Hepatic stellate cell (primary cell): ENCODE measurements at regions not wholly inside any gene's neighbourhood (a gene's known extent, or its start where the extent isn't known, plus 50 kb on each side); places are given as distances from the start of the nearest gene placed in this dataset.
"Not testable (repeated sequence)": the region's sequence is repeated elsewhere in the genome, so short reads cannot be mapped to it uniquely, and the experiment has no call there.

Experiments used
- DNase-seq: peaks from one replicate; pipeline ENCODE4 v3.0.0; 2011; ENCODE audit warnings: low spot score

DNA sequence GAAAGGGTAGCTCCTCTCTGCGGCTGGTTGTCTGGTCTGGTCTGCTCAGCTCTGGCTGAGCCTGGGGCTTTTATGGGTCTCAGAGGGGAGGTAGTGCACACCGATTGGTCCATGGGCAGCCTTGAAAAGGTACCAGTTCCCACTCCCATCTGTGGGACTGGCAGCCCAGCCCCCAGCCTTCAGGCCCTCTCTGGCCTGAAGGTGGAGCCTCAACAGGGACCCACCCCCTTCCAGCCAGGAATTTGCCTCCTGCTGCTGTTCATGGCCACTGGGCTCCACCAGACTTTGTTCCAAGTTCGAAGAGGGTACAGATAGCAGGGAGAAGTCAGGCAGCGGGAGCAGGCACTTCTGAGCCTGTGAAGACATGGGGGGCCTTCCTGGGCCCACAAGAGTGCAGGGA is 165.3 kb upstream of the SLC27A6 start:
- no peak for DNase-seq

DNA sequence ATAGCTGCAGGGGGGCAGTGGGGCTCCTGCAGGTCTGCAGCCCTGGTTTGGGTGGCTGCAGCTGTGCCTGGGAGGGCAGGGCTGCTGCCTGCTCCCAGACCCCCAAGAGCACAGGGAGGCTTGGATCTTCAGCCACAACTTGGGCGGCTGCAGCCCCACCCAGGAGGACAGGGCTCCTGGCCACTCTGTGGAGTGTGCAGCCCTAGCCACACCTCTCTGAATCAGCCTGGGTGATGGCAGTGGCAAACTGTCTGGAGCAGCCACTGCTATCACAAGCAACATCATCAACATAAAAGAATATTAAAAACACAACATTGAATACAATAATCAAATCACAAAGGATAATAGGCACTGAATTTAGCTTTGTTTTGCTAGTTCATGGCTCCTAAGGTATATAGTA is 164.9 kb upstream of the SLC27A6 start:
- no peak for DNase-seq

DNA sequence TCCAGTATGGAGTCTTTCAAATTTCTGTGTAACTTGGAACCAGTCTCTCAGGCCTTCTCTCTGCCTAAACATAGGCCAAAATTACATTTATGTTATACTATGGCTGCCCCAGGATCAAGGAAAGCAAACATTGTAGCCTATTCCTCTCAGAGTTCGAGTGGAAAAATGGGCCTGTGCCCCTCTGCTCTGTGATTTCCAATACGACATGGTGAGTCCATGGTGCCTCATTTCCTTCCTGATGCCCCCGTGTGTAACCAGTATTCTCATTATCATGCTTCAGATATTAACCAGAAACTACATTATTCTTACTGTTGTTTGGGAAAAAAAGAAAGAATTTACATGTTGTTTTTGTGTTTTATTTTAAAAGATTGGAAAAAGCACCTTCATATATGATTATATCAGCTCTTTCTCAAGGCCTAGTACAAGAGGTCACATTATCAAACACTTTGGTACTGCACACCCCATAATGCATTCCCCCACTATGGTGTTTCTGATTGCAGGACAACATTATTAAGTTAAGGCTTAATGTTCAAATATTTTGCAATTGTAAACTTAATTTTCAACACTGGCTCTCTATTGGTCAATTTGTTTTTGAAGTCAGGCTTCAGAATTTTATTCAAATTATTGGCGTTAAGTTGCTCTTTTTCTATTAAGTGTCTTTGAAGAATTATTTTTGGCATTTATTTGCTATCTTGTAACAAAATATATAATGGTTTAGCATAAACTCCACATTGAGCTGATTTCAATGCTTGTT is 151.8 kb upstream of the SLC27A6 start:
- DNase-seq: no peak

DNA sequence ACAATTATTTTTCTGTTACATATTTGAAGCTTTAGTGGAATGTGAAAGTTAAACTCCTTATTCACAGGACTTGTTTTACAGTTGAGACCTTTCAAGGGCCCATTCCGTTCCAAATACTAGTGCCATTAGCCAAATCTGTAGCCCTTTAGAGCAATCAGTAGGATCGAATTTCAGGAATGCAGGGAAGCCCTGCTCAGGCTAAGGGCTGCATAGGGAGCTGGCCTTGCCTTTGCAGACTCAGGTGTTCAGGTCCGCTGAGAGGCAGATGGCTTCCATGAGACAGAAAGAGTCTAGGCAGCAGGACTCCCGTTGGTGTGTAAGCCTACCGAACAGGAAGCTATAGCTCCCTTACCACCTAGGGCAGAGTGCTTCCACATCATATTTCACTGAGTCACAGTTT is 150.1 kb upstream of the SLC27A6 start:
- no peak for DNase-seq

DNA sequence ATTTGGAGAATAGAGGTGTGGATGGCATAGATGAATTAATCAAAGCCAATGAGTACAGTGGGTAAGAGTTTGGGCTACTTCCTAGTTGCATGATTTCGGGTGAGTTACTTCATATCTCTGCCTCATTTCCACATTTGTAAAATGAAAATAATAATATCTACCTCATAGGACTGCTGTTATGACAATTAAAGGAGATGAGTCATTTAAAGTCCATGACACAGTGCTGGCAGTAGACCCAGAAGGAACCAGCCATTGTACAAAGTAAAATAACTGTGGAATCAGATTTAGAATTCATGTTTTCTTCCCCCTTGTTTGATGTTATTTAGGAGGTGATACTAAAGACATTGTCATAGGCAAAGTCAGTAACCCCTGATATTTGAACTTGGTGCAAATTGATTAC is 139.5 kb upstream of the SLC27A6 start:
- DNase-seq: no peak

DNA sequence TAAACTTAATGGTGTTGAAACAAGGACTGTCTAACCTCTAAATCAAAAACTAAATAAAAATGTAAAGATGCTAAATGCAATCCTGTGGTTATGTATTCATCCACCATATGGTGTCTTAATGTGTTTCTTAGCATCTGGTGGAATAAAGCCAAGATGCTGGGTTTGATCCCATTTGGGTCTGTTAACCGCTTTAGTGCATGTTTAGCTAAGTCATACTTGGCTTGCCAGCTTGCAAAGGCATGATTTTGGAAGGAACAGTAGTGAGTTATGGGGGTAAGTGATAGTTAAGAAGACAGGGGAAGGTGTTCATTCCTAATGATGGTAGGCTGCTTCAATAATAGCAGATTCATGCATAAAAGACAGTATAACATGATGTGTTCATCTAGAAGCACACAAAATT is 139.0 kb upstream of the SLC27A6 start:
- no peak for DNase-seq

DNA sequence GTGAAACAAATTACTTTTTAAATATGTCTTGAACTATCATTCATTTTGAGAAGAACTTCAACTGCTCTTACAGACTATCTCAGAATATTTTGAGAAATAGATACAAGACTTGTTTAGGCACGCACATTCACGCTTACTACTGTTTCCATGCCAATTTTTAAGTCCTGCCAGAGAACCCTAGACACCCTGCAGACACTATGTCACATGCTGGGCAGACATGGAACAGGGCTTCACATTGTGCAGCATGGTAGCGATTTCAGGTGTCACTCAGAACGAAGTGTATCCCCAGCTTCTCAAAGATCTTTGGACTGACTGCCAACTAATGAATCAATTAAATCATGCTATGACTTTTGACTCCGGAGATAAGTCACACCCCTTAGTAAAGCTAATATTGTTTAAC is 128.7 kb upstream of the SLC27A6 start:
- DNase-seq: no peak

DNA sequence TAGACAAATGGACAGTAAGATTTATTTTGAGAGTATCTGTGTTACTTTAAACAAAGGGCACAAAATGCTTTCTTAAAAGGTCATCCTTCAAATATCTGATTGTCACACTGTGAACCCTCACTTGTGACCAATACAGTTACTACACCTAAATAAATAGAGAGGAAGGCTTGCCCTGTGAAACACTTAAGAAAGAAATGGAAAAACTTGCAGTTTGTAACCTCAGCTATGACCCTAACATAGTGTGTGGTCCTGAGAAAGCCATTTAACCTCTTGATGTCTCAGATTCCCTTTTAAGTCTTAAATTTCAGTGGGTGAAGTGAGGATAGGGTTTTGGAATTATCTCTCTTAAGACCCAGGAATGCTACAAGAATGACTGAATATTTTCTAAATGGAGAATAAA is 126.7 kb upstream of the SLC27A6 start:
- DNase-seq: no peak

DNA sequence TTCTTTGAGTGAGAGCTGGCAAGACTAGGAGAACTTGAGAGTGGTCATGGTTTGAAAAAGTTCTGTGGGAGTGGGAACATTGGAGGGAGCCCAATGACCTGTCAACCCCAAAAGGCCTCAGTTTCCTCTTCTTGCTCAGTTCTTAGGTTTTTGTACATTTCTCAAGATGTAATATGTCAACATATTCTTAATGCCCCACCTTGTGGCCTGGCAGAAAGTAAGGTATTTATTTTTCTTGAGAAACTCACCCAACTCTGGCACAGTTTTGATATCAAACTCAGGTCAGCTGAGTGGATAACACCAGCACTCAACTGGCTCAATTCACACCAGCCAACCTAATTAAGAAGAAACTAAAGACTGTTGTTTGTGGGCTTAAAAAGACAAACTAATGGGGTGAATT is 123.0 kb upstream of the SLC27A6 start:
- no peak for DNase-seq

DNA sequence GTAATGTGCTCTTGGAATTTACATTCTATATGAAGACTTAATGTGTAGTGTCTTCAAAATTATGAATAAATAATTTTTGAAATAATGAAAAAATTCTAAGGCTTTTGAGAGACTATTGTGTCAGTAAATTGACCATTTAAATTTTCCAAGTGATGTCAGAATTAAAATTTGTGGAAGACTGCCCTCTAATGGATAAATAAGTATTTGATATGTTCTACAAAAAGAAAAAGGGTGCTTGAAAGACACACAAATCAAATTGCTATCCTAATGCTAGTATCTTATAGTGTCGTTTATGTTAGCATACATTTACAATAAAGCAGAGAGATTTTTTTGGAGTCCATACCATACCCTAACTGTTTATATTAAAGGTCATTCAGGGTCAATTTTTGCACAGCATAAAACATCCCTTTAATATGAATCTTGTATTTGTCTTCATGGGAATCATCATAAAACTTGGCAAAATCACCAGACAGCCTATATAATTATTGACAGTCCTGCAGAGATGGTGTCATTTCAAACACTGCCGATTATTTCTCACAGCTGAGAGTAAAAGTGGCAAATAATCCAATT is 120.8 kb upstream of the SLC27A6 start:
- no peak for DNase-seq

DNA sequence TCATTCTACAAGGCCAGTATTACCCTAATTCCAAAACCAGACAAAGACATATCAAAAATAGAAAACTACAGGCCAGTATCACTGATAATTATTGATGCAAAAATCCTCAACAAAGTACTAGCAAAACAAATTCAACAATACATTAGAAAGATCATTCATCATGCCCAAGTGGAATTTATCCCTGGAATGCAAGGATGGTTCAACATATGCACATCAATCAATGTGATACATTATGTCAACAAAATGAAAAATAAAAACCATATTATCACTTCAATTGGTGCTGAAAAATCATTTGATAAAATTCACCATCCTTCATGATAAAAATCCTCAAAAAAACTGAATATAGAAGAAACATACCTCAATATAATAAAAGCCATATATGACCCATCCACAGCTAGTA is 115.2 kb upstream of the SLC27A6 start:
- DNase-seq: no peak

DNA sequence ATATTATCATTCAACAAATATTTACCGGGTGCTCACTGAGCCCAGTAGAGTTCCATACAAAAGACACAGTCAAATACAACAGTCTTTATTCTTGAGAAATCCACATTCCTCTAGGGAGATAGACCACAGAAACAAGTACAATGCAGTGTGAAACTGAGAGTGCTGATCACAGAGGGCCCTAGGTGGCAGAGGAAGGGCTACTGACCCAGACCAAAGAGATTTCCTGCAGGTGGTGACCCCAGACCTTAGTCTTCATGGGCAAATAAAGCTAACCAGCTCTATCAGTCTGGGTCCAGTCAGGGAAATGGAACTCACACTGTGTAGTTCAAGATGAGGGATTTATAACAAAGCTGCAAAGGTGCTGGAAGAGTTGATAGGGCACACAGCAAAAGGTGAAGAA is 110.4 kb upstream of the SLC27A6 start:
- DNase-seq: no peak

DNA sequence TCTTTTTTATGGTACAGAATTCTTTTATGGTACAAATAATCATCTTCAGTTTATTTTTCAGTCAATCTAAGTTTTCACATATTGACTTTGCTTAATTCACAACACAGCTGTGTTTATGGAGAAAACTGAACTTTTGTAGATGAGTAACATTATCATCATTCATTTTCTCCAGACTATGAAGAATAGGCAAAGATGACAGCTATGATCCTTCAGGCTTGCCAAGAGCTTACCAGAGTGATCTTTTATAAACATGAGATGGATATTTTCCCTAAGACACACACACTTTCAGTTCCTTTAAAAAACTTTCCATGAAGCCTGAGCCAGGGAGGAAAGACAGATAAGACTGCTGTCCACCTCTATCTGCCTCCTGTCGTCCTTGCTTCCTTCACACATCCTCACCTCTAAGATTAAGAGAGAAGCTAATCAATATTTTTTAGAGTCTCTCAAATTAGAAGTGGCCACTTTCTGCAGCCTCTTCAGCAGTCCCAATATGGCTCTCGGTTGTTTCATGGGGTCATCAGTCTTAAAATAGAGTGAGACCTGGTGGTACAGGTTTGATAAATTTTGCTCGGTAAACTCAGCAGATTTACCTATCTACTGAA is 108.1 kb upstream of the SLC27A6 start:
- no peak for DNase-seq

DNA sequence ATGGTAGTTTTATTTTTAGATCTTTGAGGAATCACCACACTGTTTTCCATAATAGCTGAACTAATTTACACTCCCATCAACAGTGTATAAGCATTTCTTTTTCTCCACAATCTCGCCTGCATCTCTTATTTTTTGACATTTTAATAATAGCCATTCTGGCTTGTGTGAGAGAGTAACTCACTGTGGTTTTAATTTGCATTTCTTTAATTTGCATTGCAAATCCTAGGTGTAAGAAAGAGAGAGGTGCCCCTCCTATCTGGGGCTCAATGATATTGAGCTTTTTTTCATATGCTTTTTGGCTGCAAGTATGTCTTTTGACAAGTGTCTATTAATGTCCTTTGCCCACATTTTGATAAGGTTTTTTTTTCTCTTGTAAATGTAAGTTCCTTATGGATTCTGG is 106.3 kb upstream of the SLC27A6 start:
- no peak for DNase-seq

DNA sequence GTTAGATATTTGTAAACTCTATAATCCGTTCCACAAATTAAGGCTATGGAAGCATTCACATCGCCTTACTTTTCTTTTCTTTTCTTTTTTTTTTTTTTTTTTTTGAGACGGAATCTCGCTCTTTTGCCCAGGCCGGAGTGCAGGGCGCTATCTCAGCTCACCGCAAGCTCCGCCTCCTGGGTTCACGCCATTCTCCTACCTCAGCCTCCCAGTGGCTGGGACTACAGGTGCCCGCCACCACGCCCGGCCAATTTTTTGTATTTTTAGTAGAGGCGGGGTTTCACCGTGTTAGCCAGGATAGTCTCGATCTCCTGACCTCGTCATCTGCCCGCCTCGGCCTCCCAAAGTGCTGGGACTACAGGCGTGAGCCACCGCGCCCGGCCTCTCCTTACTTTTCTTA is 104.1 kb upstream of the SLC27A6 start:
- not testable (repeated sequence) for DNase-seq

DNA sequence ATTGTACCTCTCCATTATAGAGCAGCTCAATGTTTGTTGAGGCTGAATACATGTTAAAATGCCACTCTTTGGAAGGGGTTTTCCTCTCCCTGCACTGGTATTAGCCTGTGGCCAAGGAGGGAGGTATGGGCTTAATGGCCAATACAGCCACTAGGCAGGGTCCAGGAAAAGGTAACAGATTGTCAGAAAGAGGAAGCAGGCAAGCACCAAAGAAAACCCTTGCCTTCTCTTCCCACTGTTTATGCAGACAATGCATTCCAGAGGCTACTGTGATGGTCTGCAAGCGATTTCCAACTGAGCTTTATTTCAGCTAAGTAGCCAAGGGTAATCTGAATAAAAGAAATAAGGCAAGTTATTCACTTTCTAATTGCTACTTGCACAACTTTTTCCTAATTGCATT is 95.3 kb upstream of the SLC27A6 start:
- no peak for DNase-seq

DNA sequence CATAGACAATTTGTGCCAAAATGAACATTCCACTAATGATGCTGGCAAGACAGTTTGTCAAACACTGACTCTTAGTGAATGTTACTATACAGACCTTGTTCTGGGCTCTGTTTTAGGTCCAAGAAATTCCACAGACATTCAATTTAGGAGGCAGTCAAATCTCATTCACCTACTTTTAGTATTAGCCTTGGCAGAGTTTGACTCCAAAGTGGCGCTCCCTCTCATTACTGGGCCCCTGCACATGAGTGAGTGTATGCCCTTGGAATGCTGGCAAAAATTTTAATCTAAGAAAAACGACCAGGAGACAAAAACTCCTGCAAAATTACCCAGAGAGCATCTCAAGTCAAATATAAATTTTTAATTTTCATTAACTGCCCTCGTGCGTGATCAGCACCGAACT is 94.9 kb upstream of the SLC27A6 start:
- DNase-seq: no peak

DNA sequence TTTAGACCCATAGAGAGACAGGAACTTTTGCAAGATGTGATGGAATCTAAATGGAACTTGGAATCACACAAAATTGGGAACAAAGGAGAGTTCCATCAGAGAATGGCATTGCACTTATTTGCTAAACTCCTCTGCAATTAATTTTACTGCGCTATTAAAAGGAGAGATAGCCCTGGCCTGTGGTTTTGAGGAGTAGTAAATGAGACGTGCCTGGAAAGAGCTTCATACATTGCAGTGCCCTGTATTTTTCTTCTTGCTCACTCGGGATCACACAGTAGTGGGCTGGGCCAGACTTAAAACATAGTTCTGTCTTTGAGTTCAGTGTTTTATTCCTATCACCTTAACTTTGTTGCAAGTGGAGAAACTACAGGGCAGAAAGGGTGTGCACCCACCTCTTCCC is 94.4 kb upstream of the SLC27A6 start:
- no peak for DNase-seq

DNA sequence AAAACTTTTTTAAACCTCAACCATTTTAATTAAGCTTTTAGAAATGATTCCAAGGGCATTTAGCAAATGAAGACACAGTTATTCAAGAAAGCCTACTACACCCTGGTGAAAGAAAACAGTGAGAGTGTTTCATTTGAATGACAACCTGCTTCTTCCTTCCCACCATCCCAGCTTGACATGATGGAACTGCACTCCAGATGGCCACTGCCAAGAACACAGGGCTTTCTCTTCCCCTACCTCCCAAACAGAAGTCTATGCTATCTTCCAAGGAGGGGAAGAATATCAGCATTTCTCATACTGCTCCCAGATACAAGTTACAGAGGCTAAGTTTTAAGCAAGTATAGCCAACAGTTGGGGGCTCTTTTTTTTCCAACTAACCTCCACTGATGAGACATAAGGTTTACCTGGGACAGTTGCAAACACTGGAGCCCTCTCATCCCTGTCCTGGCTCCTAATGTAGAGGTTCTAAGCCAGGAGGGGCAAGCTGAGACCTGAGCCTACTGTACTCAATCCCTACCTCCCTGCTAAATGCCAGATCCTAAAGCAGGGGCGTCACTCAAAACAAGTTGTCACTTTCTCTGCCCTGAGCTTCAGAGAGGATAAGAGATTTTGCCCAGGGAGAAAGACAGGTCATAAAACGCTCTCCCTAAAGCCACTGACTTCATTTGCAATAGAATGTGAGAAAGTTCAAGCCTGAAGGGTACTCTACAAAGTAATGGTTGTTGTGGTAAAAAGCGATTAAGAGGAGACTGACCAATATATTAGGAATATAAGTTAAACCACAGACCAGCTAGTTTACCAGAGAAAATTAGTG is 88.5 kb upstream of the SLC27A6 start:
- no peak for DNase-seq

DNA sequence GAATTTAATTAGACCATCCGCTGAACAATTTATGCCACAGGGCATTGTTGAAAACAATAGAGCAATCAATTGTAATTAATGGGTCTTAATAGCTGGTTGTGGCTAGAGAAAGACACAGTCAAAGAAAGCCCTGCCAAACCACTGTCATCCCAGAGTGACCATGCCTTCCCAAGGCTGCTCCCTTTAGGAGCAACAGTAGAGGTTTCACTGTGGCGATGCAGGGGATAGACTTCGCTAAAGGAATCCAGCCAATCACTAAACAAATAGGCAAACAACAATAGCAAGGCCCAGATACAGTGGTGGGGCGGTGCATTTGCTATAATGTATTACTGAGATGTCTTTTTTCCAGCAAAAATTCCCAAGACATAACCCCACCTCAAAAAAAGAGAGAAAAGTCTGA is 87.8 kb upstream of the SLC27A6 start:
- DNase-seq: no peak

DNA sequence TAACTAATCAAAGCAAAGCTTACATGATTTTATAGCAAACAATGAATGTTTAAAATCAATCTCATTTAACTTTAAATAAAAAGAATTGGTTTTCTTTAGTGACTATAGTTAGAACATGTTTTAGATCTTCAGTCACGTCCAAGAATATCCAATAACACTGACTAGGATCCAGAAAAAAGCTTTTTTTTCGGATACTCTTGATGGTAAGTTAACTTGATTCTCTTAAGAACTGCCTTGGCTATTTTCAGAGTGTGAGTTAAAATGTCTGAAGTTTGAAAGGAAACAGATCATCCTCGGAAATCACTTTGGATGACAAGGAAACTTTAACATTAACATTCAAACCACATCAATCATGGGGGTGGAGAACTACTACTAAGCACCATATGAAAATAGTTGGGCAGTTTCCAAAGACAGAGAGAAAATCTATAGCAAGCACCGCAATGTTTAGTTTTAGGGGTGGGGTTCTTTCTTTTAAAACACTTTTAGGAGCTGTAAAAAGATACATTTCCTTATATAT is 83.7 kb upstream of the SLC27A6 start:
- no peak for DNase-seq

DNA sequence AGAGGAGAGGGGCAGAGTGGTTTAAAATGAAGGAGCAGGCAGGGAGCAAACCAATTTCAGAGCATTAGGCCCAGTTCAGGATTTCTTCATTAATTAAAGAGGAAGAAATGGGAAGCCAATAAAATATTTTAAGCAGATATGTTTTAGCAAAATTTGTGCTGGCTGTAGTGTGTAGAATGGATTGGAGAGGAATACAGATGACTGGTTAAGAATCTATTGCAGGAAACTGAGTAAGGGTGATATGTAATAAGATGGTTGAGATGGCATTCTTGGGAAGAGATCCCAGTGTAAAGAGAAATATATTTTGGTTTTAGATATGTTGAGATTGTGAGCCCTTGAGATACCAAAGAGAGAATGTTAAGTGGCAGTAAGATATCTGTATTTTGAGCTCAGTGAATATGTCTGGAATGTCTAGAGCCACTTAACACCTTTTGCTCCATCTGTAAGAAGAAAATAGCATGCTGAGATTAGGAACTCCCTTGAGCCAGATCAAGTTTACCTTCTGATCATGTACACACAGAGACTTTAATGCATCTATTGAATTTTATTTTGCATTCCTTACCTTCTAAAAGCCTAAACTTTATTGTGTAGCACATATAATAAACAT is 79.5 kb upstream of the SLC27A6 start:
- no peak for DNase-seq
